Calu3 (cell line): ENCODE measurements at regions not wholly inside any gene's neighbourhood (a gene's known extent, or its start where the extent isn't known, plus 50 kb on each side); places are given as distances from the start of the nearest gene placed in this dataset.

ENCODE experiments used
- BruUV-seq: library from RNA; stranded (reverse); fragments of 400-500 nt; replicated peaks from 2 replicates; lab custom pipeline; 2021; lab: Mats Ljungman, UMichigan
- CTCF ChIA-PET: fragments of 300-600 bp; sonication (Branson Sonifier 250); formaldehyde crosslinking; loops from one replicate; lab custom pipeline; 2022; ENCODE audit warnings: antibody characterized with exemption; lab: Charles Lee
- DNase-seq: peaks from one replicate; pipeline ENCODE4 v3.0.0; 2022
- H3K27ac Mint-ChIP-seq: one replicate; pipeline ENCODE4 v1.8.0; 2022; ENCODE audit warnings: mixed read lengths; ENCODE audit not compliant: unreplicated experiment
- H3K27me3 Mint-ChIP-seq: one replicate; pipeline ENCODE4 v1.8.0; 2022; ENCODE audit warnings: mixed read lengths; ENCODE audit not compliant: unreplicated experiment
- H3K36me3 Mint-ChIP-seq: one replicate; pipeline ENCODE4 v1.8.0; 2022; ENCODE audit warnings: mild to moderate bottlenecking, moderate library complexity, mixed read lengths; ENCODE audit not compliant: insufficient read depth, unreplicated experiment
- H3K4me1 Mint-ChIP-seq: one replicate; pipeline ENCODE4 v1.8.0; 2022; ENCODE audit warnings: mild to moderate bottlenecking, low read depth, mixed read lengths; ENCODE audit not compliant: unreplicated experiment
- H3K4me3 Mint-ChIP-seq: one replicate; pipeline ENCODE4 v1.8.0; 2022; ENCODE audit warnings: mild to moderate bottlenecking, low read depth, moderate library complexity, mixed read lengths; ENCODE audit not compliant: unreplicated experiment
- H3K9me3 Mint-ChIP-seq: one replicate; pipeline ENCODE4 v1.8.0; 2022; ENCODE audit warnings: low read depth, mixed read lengths; ENCODE audit not compliant: unreplicated experiment
- CTCF ChIP-seq: fragments of 200-600 bp; IDR thresholded peaks from one replicate; pipeline ENCODE4 v1.8.0; 2022; ENCODE audit warnings: antibody characterized with exemption; ENCODE audit not compliant: unreplicated experiment
- intact Hi-C: fragments of 100-400 bp; cut with micrococcal nuclease; formaldehyde crosslinking; loops from one replicate; pipeline ENCODE4 v1.10.0; 2022; ENCODE audit not compliant: unreplicated experiment

DNA sequence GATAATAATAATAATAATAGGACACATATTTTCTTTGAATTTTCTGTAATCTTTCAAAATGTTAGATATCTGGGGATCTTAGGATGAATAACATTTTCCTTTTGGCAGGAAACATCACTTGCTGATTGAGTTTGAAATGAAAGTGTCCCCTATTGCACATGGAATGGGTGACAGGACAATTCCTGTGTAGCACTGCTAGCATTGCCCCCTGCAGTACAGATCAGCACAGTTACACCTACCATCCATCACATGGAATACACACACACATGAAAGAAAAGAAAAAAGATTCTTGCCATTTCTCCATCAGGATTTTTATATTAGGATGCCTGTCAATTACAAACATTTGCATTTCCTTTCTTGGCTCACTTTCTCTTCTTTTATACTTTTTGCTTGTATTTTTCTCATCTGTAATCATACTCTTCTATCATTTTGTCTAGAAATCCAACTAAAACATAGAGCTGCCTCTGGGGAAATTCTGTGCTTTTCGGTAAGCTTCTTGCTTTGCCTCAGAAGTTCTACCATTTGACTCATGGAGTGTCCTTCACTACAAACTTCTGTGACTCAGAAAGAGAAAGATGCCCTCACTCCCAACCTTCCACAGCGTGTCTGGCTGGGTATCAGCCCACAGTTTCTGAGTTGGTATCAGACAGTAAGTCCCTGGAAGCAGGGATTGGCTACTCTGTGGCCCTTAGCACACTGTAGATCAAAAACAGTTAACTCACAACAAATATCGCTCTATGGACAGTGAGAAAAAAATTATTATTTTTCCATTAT is 641.2 kb downstream of the PTPRC start:
- H3K36me3 Mint-ChIP-seq, result no peaks in the 10 kb centered on the region
- no peak for TF ChIP-seq CTCF
- H3K27me3 Mint-ChIP-seq, result no peaks in the 10 kb centered on the region
- intact Hi-C loops, result no loop called here
- H3K4me1 Mint-ChIP-seq, result peaks cover 7% of the 10 kb centered on the region
- H3K9me3 Mint-ChIP-seq, result no peaks in the 10 kb centered on the region
- no TSS peak for BruUV-seq
- no peak overlapping the region for H3K27ac Mint-ChIP-seq
- CTCF ChIA-PET, result no interaction called here
- DNase-seq, result no peak
- no peak overlapping the region for H3K4me3 Mint-ChIP-seq

GRCh38 chr1:199282751-199283305 is 644.0 kb downstream of the PTPRC start:
- no peak for TF ChIP-seq CTCF
- intact Hi-C loops, result no loop called here
- no peak overlapping the region for H3K27ac Mint-ChIP-seq

DNA sequence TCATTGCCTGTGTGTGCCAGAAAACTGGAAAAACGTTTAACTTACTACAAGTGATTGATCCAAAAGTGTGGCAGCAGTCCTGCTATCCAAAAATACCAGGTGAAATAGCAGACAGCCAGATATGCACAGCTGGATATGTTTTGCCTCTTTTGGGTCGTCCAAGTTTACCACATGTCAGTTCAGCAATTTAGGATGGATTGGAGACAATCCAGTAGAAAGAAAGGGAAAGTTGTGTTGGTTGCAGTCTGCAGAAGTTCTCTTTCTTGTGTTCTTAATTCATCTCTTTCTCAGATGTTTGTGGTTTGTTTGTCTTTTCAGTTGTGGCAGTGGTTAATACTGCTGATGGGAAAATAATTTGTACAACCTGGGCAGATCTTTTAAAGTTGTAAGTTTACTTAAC is 645.0 kb downstream of the PTPRC start:
- no TSS peak for BruUV-seq
- Mint-ChIP-seq H3K36me3 (no peaks in the 10 kb centered on the region), H3K4me3 (no peak overlapping the region), H3K27ac (no peak overlapping the region), H3K27me3 (no peaks in the 10 kb centered on the region), H3K9me3 (no peaks in the 10 kb centered on the region), H3K4me1 (no peaks in the 10 kb centered on the region)
- CTCF ChIA-PET, result no interaction called here
- intact Hi-C loops, result no loop called here
- no peak for DNase-seq
- TF ChIP-seq CTCF, result no peak

More at GRCh38 chr1:199282751-199283305, 644.0 kb downstream of the PTPRC start:
- CTCF ChIA-PET, result no interaction called here
- Mint-ChIP-seq H3K9me3 (no peaks in the 10 kb centered on the region), H3K27me3 (no peaks in the 10 kb centered on the region), H3K4me3 (no peak overlapping the region), H3K4me1 (no peaks in the 10 kb centered on the region), H3K36me3 (no peaks in the 10 kb centered on the region)
- DNase-seq, result no peak
- no TSS peak for BruUV-seq

DNA sequence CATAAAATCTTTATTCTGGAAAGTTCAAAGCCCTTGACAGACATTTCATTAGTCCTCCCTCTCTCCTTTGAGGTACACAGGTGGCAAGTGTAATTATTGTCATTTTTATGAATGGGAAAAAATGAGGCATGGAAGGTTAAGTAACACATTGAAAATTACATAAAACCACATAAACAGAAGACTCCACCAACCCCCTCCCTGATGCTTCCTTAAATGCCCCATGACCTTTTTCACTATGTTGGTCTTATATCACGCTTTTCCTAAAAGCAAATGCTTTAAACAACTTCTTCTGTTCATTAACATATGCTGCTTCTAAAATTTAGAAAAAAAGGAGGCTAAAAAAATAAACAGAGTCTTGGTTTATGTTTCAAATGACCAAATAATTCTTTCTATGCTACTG is 648.4 kb downstream of the PTPRC start:
- no peak for DNase-seq
- CTCF ChIA-PET, result no interaction called here
- H3K4me3 Mint-ChIP-seq, result no peak overlapping the region
- H3K4me1 Mint-ChIP-seq, result no peaks in the 10 kb centered on the region
- no TSS peak for BruUV-seq
- no peaks in the 10 kb centered on the region for H3K27me3 Mint-ChIP-seq
- no peak for TF ChIP-seq CTCF
- no peak overlapping the region for H3K27ac Mint-ChIP-seq
- no peaks in the 10 kb centered on the region for H3K9me3 Mint-ChIP-seq
- intact Hi-C loops, result no loop called here
- no peaks in the 10 kb centered on the region for H3K36me3 Mint-ChIP-seq
